Erythroblast (primary cell): ENCODE measurements at regions not wholly inside any gene's neighbourhood (a gene's known extent, or its start where the extent isn't known, plus 50 kb on each side); places are given as distances from the start of the nearest gene placed in this dataset.

Experiments used
- DNase-seq, 2 experiments: peaks; one replicate each; lab custom pipeline; 2025; lab: John Stamatoyannopoulos, UW
- GATA1 ChIP-seq: IDR thresholded peaks from 2 replicates; pipeline ENCODE4 v1.6.1; 2011; ENCODE audit warnings: low read depth, mild to moderate bottlenecking, control low read depth, low read length, moderate library complexity
- POLR2A ChIP-seq: IDR thresholded peaks from 2 replicates; pipeline ENCODE4 v1.6.1; 2011; ENCODE audit warnings: mild to moderate bottlenecking, low read length

GRCh38 chr2:150762571-150762970 lies 275.1 kb upstream of the RND3 start:
- TF ChIP-seq GATA1 (no peak), POLR2A (no peak)
- no peak for DNase-seq

GRCh38 chr2:150759531-150759930 lies 272.1 kb upstream of the RND3 start:
- TF ChIP-seq GATA1, result no peak
- TF ChIP-seq POLR2A, result no peak
- no peak for DNase-seq

- DNase-seq, result no peak
- no peak for TF ChIP-seq POLR2A
- no peak for TF ChIP-seq GATA1
Measured at GRCh38 chr2:150759106-150759505, 271.6 kb upstream of the RND3 start.

- no peak for TF ChIP-seq POLR2A
- no peak for TF ChIP-seq GATA1
- DNase-seq, result no peak
Measured at GRCh38 chr2:150752229-150752628, 264.8 kb upstream of the RND3 start.

GRCh38 chr2:150750720-150751119 lies 263.3 kb upstream of the RND3 start:
- TF ChIP-seq GATA1, result no peak
- DNase-seq, result no peak

- DNase-seq, result no peak
- no peak for TF ChIP-seq GATA1
- no peak for TF ChIP-seq POLR2A
Measured at GRCh38 chr2:150742094-150742493, 254.6 kb upstream of the RND3 start.

- no peak for TF ChIP-seq POLR2A
- no peak for TF ChIP-seq GATA1
- DNase-seq, result no peak
Measured at GRCh38 chr2:150735894-150736498, 248.5 kb upstream of the RND3 start.

- TF ChIP-seq GATA1, result no peak
- no peak for TF ChIP-seq POLR2A
- DNase-seq, result no peak
Measured at GRCh38 chr2:150733051-150733618, 245.7 kb upstream of the RND3 start.

GRCh38 chr2:150732491-150732890 lies 245.0 kb upstream of the RND3 start:
- DNase-seq, result no peak
- TF ChIP-seq GATA1 (no peak), POLR2A (no peak)

- no peak for TF ChIP-seq GATA1
- TF ChIP-seq POLR2A, result no peak
- no peak for DNase-seq
Measured at GRCh38 chr2:150732064-150732463, 244.6 kb upstream of the RND3 start.

GRCh38 chr2:150729495-150729955 lies 242.1 kb upstream of the RND3 start:
- no peak for TF ChIP-seq POLR2A
- no peak for TF ChIP-seq GATA1
- no peak for DNase-seq

GRCh38 chr2:150718280-150718679 lies 230.8 kb upstream of the RND3 start:
- no peak for DNase-seq
- TF ChIP-seq POLR2A, result no peak
- TF ChIP-seq GATA1, result no peak

GRCh38 chr2:150716186-150716585 lies 228.7 kb upstream of the RND3 start:
- DNase-seq, result no peak
- TF ChIP-seq GATA1, result no peak
- TF ChIP-seq POLR2A, result no peak

- DNase-seq, result no peak
- no peak for TF ChIP-seq GATA1
- no peak for TF ChIP-seq POLR2A
Measured at GRCh38 chr2:150715501-150715900, 228.0 kb upstream of the RND3 start.

- TF ChIP-seq POLR2A (no peak), GATA1 (no peak)
- no peak for DNase-seq
Measured at GRCh38 chr2:150710916-150711315, 223.4 kb upstream of the RND3 start.
